ENCODE measurements at regions not wholly inside any gene's neighbourhood (a gene's known extent, or its start where the extent isn't known, plus 50 kb on each side); places are given as distances from the start of the nearest gene placed in this dataset.

DNA sequence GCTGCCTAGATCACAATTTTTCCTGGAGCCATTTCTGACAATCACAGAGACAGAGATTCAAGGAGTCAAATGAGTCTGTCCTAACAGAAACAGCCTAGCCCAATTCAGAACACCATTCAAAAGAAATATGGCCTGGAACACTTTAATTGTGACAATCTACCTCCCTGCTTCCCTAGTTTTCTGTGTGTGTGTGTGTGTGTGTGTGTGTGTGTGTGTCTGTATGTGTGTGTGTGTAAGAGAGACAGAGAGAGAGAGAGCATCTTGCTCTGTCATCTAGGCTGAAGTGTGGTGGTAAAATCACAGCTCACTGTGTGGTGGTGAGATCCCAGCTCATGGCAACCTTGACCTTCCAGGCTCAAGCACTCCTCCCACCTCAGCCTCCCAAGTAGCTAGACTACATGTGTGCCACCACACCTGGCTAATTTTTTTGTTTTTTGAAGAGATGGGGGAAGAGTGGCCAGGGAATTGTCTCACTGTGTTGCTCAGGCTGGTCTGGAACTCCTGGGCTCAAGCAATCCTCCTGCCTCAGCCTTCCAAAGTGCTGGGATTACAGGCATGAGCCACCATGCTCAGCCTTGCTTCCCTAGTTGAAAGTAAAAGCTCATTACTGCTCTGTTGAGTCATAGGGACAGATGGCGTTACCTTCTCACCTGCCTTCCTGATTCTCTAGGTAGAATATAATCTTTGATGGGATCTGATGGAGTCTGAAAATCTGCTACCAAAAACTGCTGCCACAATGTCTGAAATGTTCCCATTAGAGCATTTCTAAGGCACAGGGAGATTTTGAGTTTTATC, 89.6 kb upstream of the BEND6 start:
- TF ChIP-seq, protein P1, sequence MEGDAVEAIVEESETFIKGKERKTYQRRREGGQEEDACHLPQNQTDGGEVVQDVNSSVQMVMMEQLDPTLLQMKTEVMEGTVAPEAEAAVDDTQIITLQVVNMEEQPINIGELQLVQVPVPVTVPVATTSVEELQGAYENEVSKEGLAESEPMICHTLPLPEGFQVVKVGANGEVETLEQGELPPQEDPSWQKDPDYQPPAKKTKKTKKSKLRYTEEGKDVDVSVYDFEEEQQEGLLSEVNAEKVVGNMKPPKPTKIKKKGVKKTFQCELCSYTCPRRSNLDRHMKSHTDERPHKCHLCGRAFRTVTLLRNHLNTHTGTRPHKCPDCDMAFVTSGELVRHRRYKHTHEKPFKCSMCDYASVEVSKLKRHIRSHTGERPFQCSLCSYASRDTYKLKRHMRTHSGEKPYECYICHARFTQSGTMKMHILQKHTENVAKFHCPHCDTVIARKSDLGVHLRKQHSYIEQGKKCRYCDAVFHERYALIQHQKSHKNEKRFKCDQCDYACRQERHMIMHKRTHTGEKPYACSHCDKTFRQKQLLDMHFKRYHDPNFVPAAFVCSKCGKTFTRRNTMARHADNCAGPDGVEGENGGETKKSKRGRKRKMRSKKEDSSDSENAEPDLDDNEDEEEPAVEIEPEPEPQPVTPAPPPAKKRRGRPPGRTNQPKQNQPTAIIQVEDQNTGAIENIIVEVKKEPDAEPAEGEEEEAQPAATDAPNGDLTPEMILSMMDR (IDR thresholded peaks at IDR 0.05; ENCODE audit: low read depth, low read length, missing input control), result no peak
- TF ChIP-seq FOXA1 (IDR thresholded peaks at IDR 0.05) (no peak), RXRA (IDR thresholded peaks at IDR 0.05) (no peak), SP1 (IDR thresholded peaks at IDR 0.05) (no peak), RAD21 (IDR thresholded peaks at IDR 0.05) (no peak)
